ENCODE measurements at regions not wholly inside any gene's neighbourhood (a gene's known extent, or its start where the extent isn't known, plus 50 kb on each side); places are given as distances from the start of the nearest gene placed in this dataset.
A peak's percentile ranks its signal among the peaks of the same experiment; 100 is the strongest.

DNA sequence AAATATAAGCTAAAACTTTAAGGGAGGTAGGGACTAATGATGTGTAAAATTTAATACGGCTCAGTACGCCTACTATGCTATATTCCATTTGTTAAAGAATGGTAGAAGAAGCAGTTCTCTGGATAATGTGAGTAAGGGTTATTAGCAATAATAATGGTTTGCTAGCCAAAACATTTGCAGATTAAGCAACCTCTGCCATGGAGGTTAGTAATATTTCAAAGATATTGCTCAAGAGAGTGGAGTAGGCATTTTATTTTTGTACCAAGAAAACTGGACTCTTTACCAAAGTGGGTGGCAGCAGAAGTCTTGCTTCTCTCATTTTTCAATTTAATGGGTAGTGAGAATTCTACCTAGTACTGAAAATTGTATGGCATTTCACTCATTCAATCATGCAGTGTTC, 158.9 kb upstream of the TMEM106B start:
- no peak overlapping the region for H3K27ac Mint-ChIP-seq
- H3K36me3 Mint-ChIP-seq: no peaks in the 10 kb centered on the region
- peaks cover 4 to 6% of the 10 kb centered on the region in 2 donors for H3K9me3 Mint-ChIP-seq
- DNase-seq (ENCODE audit: low spot score in 2 of 2) (no peak), ATAC-seq (no peak)

DNA sequence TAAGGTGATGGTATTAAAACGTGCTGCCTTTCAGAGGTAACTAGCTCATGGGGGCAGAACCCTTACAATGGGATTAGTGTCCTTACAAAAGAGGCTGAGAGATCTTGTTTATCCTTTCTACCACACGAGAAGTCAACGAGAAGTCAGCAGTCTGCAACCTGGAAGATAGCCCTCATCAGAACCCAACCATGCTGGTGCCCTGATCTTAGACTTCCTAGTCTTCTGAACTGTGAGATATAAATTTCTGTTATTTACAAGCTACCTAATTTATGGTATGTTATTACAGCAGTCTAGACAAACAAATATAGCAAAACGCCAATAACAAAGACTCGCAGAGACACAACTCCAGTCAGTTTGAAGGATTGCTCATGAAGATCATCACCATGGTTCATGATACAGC, 157.5 kb upstream of the TMEM106B start:
- no peak for ATAC-seq
- H3K27ac Mint-ChIP-seq: no peak overlapping the region

DNA sequence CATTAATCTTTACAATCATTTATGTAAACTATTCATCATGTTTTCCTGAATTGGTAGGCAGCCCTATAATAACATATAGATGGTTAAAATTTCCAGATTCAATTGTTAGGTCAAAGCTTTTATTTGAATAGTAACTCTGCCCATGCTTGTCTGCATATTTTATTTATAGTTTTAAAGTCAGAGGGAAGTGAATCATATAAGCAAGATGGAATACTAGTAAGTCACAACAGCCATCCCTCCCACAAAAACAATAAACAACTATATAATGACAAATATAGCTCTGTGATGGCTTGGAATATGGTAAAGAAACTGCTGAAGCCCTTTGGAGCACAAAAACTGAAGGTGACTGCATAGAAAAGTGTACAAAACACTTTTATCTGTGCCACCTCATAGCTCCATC, 156.3 kb upstream of the TMEM106B start:
- ATAC-seq (no peak), DNase-seq (ENCODE audit: low spot score in 2 of 2) (no peak)
- peaks cover 9 to 10% of the 10 kb centered on the region in 2 donors for H3K9me3 Mint-ChIP-seq
- H3K27ac Mint-ChIP-seq: no peak overlapping the region
- no peaks in the 10 kb centered on the region for H3K36me3 Mint-ChIP-seq

More for the DNA sequence above, 157.5 kb upstream of the TMEM106B start:
- DNase-seq (ENCODE audit: low spot score in 2 of 2): no peak
- H3K9me3 Mint-ChIP-seq: peaks cover 9 to 10% of the 10 kb centered on the region in 2 donors
- no peaks in the 10 kb centered on the region for H3K36me3 Mint-ChIP-seq

DNA sequence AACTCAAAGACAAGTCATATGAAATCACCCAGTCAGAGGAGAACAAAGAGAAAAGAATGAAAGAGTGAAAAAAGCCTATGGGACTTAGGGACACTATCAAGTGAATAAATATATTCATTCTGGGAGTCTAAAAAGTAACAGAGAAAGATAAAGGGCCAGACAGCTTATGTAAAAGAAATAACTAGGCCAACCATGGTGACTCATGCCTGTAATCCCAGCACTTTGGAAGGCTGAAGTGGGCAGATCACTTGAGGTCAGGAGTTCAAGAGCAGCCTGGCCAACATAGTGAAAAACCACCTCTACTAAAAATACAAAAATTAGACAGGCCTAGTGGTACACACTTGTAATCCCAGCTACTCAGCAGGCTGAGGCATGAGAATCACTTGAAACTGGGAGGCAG, 154.7 kb upstream of the TMEM106B start:
- H3K36me3 Mint-ChIP-seq: no peaks in the 10 kb centered on the region
- ATAC-seq (no peak), DNase-seq (ENCODE audit: low spot score in 2 of 2) (no peak)
- H3K27ac Mint-ChIP-seq: no peak overlapping the region
- peaks cover 9 to 10% of the 10 kb centered on the region in 2 donors for H3K9me3 Mint-ChIP-seq

DNA sequence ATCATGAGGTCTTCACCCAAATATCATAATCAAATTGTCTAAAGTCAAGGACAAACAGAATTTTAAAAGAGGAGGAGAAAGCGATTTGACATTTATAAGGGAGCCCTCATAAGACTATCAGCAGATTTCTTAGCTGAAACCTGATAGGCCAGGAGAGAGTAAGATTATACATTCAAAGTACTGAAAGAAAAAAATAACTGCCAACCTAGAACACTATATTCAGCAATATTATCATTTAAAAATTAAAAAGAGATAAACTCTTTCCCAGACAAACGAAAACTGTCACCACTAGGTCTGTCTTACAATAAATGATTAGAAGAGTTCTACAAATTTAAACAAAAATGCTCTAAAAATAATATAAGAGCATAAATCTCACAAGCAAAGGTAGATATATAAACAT, 154.1 kb upstream of the TMEM106B start:
- no peak for ATAC-seq
- no peak for DNase-seq (ENCODE audit: low spot score in 2 of 2)
- Mint-ChIP-seq H3K9me3 (peaks cover 9 to 10% of the 10 kb centered on the region in 2 donors), H3K27ac (no peak overlapping the region), H3K36me3 (no peaks in the 10 kb centered on the region)

DNA sequence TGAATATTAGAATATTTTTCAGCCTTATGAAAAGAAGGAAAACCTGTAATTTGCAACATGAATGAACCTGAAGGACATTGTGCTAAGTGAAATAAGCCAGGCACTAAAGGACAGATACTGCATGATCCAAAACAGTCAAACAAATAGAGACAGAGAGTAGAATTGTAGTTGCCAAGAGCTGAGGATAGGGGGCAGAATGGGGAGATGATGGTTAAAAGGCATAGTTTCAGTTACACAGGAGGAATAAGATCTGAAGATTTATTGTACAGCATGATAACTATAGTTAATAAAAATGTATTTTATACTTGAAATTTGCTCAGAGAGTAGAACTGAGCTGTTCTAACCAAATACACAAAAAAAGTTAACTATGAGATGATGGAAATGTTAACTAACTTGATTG, 149.0 kb upstream of the TMEM106B start:
- Mint-ChIP-seq H3K27ac (no peak overlapping the region), H3K36me3 (no peaks in the 10 kb centered on the region), H3K9me3 (peaks cover 4 to 6% of the 10 kb centered on the region in 2 donors)
- DNase-seq (ENCODE audit: low spot score in 2 of 2): no peak
- no peak for ATAC-seq

DNA sequence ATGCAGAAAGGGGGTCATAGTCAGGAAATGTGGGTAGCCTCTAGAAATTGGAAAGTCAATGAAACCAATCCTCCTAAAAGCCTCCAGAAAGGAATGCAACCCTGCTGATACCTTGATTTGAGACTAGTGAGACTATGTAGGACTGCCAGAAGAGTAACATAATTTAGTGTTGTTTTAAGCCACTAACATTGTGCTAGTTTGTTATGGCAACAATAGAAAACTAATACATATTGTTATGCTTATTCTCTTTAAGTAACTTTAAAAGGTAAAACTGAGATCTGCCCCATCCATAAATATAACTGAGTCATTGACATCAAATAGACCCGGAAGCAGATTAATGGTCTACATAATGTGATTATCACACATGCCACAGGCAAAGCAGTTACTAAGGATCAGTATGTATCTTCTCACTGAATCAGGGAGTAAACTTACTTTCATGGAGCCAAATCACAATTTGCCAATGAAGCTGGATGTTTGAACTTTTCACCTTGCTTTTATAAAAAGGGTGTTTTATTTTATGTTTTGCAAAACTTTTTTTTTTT, 146.4 kb upstream of the TMEM106B start:
- ATAC-seq: no peak
- no peak overlapping the region for H3K27ac Mint-ChIP-seq
- no peaks in the 10 kb centered on the region for H3K9me3 Mint-ChIP-seq
- no peak for DNase-seq (ENCODE audit: low spot score in 2 of 2)
- H3K36me3 Mint-ChIP-seq: no peaks in the 10 kb centered on the region

DNA sequence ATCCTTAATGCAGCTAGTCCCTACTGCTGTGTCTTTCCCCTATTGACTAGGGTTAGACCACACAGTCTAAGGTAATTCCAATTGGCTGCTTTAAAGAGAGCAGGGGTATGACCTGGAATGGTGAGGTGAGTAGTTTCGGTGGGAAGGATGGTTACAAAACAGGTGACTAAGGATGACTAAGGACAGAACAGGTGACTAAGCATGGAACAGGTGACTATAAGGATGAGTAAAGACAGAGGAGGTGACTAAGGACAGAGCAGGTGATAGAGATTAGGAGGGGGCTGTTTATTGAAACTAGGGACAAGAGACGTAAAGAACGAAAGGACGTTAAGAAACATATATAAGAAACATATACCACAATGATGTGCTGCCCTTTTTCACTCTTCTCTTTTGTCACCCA, 145.1 kb upstream of the TMEM106B start:
- peak; percentile 71 to 75 for ATAC-seq
- H3K27ac Mint-ChIP-seq: peak overlapping the region in 1 of 2 donors; percentile 51
- no peaks in the 10 kb centered on the region for H3K36me3 Mint-ChIP-seq
- DNase-seq (ENCODE audit: low spot score in 2 of 2): no peak
- H3K9me3 Mint-ChIP-seq: no peaks in the 10 kb centered on the region

DNA sequence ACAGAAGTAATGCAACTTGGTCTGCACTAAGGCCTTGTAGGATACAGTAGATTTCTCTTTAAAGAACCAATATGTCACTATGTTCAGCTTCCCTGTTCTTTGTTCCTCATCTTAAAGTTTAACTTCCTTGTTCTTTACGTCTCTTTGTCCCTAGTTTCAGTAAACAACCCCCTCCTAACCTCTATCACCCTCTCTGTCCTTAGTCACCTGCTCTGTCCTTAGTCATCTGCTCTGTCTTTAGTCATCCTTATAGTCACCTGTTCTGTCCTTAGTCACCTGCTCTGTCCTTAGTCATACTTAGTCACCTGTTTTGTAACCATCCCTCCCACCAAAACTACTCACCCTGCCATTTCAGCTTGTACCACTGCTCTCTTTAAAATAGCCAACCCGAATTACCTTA, 144.6 kb upstream of the TMEM106B start:
- H3K27ac Mint-ChIP-seq: peak overlapping the region in 1 of 2 donors; percentile 51
- no peak for DNase-seq (ENCODE audit: low spot score in 2 of 2)
- ATAC-seq: peak; percentile 95

DNA sequence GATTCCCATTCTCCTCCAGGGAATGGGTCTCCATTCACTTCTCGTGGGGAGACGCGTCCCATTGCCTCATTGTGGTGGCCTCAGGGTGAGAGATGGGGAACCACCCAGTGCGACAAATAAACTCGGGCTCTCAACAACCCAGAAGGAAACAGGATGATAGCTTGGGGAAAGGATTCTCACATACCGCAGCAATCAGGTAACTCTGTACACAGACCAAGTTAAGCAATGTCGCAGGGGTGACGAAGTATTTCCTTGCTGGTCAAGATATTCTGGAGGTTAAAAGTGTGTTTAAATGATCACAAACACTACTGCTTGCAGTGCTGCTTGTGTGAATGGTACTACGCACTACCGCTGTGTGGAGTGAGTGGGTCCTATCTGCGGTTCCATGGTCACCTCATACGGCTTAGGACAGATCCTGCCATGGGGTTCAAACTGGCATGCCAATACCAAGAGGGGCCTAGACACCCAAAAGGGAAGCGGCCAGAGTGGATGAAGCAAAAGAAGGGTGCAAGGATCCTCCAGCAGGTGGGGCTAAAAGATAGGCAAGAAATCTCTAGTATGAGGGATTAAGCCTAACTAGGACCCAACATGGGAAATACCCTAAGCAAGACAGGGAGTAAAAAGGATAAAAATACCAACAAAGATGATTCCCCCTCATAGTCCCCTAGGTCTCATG, 143.8 kb upstream of the TMEM106B start:
- Mint-ChIP-seq H3K27ac (peak overlapping the region in 1 of 2 donors; percentile 51), H3K9me3 (no peaks in the 10 kb centered on the region), H3K36me3 (no peaks in the 10 kb centered on the region)
- DNase-seq (ENCODE audit: low spot score in 2 of 2) (peak in 1 of 2 donors; percentile 57), ATAC-seq (peak; percentile 32 to 46)

More for the DNA sequence above, 144.6 kb upstream of the TMEM106B start:
- H3K9me3 Mint-ChIP-seq: no peaks in the 10 kb centered on the region
- no peaks in the 10 kb centered on the region for H3K36me3 Mint-ChIP-seq

DNA sequence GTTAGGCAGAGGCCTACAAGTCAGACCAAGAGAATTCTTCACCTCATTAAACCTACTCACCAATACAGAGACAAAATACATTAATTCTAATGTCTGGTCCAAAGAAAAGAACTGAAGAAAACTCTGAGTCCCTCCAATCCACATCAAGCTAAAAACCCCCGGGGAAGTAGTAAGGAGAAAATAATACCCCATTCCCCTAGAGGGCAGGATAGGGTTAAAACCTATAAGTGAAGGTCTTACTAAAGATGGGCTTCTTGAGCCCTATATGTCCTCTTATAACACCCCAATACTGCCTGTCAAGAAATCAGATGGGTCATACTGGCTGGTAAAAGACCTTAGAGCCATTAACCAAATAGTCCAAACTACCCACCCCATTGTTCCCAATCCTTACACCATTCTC, 141.3 kb upstream of the TMEM106B start:
- peaks cover 2% of the 10 kb centered on the region in 2 donors for H3K9me3 Mint-ChIP-seq
- no peak for ATAC-seq
- H3K27ac Mint-ChIP-seq: no peak overlapping the region
- H3K36me3 Mint-ChIP-seq: peaks cover under 1 to 2% of the 10 kb centered on the region in 2 donors
- no peak for DNase-seq (ENCODE audit: low spot score in 2 of 2)

DNA sequence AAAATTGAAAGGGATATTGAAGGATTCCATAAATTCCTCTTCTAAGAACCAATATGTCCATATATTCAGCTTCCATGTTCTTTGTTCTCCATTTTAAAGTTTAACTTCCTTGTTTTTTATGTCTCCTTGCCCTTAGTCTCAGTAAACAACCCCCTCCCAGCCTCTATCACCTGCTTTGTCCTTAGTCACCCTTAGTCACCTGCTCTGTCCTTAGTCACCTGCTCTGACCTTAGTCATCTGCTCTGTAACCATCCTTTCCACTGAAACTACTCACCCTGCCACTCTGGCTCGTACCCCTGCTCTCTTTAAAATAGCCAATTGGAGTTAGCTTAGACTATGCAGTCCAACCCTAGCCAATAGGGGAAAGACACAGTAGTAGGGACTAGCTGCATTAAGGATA, 136.2 kb upstream of the TMEM106B start:
- Mint-ChIP-seq H3K27ac (peak overlapping the region in 1 of 2 donors; percentile 39), H3K36me3 (peaks cover 11 to 19% of the 10 kb centered on the region in 2 donors), H3K9me3 (peaks cover 18% of the 10 kb centered on the region in 2 donors)
- no peak for DNase-seq (ENCODE audit: low spot score in 2 of 2)
- peak; percentile 36 to 46 for ATAC-seq

DNA sequence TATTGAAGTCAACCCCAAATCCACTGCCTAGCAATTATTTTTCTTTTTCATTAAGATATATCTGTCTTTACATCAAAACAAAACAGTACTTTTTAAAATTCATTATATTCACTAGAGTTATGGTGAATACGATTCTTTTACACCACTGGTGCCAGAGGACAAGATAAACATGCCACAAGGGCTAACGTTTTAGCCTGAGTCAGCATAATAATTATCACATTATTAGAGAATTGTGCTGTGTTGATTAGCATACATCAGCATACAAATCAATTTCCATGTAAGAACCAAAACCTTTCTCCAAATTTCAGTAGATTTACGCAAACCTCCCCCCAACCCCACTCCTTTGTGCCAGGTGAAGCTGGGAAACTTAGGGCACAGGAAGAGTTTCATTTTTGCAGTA, 131.1 kb upstream of the TMEM106B start:
- ATAC-seq (no peak), DNase-seq (ENCODE audit: low spot score in 2 of 2) (no peak)
- Mint-ChIP-seq H3K9me3 (peaks cover 13 to 14% of the 10 kb centered on the region in 2 donors), H3K27ac (no peak overlapping the region), H3K36me3 (peaks cover 8 to 15% of the 10 kb centered on the region in 2 donors)

DNA sequence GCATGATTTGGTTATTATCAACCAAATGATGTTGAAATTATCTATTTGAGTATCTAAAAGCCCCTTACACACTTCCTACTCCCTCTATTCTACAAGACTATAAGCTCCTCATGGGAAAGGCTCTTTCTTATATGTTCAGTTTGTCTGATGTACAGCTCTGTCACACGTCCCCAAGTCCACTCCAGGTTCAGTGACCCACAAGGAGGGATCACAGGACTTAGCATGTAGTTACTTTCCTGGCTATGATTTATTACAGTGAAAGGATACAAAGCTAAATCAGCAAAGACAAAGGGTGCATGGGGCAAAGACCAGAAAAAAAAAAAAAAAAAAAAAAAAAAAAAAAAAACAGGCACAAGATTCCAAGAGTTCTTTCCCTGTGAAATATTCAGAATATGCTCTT, 125.6 kb upstream of the TMEM106B start:
- Mint-ChIP-seq H3K9me3 (peaks cover 4 to 9% of the 10 kb centered on the region in 2 donors), H3K36me3 (no peaks in the 10 kb centered on the region), H3K27ac (no peak overlapping the region)
- ATAC-seq: no peak
- no peak for DNase-seq (ENCODE audit: low spot score in 2 of 2)

DNA sequence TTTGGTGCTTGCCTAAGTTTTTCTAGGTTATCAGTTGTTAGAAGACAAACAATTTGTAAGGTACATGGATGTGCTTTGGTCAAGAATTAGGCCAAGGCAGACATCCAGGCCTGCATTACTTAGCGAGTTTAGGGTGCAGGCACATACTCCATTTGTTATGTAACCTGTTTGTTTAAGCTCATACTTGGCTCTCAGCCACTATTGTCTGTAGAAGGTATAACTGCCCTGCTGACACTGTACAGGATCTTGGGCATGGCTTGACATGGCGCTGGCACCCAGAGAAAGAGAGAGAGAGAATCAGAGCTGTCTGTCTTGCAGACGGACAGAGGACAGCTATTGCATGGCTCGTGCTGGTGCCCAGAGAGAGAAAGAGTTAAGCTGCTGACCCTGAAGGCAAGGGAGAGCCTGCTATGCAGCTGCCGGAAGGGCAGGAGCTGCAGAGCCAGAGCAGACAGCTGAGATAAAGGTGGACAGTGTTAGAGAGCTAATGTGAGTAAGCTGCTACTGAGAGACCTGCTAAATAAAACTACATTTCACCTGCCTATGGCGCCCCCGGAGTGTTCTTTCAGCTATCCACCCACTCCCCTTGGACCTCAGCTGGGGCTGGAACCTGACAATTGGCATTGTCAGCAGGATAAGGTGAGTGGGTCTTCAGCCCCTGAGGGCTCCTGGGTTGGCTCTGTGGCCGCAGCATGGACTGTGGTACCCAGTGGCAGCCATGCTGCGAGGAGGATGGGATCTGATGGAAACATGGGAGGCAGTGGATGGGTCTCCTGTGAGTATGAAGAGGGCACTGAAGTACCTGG, 120.9 kb upstream of the TMEM106B start:
- H3K36me3 Mint-ChIP-seq: no peaks in the 10 kb centered on the region
- DNase-seq (ENCODE audit: low spot score in 2 of 2) (no peak), ATAC-seq (no peak)
- H3K9me3 Mint-ChIP-seq: peaks cover 4 to 9% of the 10 kb centered on the region in 2 donors
- no peak overlapping the region for H3K27ac Mint-ChIP-seq

DNA sequence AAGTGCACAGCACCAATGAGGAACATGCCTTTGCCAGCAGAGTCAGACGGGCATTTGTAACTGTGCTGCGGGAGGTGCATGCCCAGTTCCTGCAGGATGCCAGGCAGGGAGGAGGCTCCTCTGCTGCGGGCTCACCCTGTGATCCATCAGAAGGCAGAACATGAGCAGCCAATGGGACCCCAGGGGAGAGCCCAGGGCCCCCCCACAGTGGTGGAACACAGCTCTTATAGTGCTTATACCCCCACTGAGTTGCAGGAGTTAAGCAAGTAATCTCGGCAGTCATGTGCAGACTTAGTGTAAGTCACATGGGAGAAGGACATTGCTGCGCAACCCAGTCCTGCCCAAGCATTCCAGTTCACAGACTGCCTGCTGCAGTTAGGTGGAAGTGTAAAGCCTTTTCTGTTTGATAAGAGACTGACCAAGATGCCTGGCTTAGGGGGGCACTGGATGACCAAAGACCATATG, 120.3 kb upstream of the TMEM106B start:
- no peak for DNase-seq (ENCODE audit: low spot score in 2 of 2)
- H3K36me3 Mint-ChIP-seq: no peaks in the 10 kb centered on the region
- H3K9me3 Mint-ChIP-seq: peaks cover 4 to 9% of the 10 kb centered on the region in 2 donors
- H3K27ac Mint-ChIP-seq: no peak overlapping the region
- ATAC-seq: no peak

DNA sequence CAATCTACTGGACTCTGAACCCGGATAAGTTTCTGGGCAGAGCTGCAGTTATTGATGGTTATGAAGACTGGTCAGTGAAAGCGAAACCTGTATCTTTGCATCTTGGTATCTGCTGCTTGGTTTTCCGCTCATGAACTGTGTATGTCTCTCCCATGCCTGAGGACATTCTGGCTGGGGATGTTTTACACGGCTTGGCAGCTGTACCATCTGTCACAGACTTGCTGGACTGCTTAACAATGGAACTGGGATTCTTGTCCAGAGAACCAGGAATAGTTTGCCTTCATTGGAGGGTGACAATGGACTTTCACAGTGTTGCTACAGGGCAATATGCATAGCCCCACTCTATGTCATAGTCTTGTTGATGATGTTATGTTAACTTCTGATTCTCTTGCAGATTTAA, 119.9 kb upstream of the TMEM106B start:
- Mint-ChIP-seq H3K9me3 (peaks cover 3 to 9% of the 10 kb centered on the region in 2 donors), H3K36me3 (no peaks in the 10 kb centered on the region), H3K27ac (no peak overlapping the region)
- no peak for DNase-seq (ENCODE audit: low spot score in 2 of 2)
- no peak for ATAC-seq

All from activated naive CD4-positive, alpha-beta T cell treated with anti-CD3 and anti-CD28 coated beads, Interleukin-2, amount 50 U/mL, for 72 hours (primary cell).